ENCODE measurements at regions not wholly inside any gene's neighbourhood (a gene's known extent, or its start where the extent isn't known, plus 50 kb on each side); places are given as distances from the start of the nearest gene placed in this dataset.

DNA sequence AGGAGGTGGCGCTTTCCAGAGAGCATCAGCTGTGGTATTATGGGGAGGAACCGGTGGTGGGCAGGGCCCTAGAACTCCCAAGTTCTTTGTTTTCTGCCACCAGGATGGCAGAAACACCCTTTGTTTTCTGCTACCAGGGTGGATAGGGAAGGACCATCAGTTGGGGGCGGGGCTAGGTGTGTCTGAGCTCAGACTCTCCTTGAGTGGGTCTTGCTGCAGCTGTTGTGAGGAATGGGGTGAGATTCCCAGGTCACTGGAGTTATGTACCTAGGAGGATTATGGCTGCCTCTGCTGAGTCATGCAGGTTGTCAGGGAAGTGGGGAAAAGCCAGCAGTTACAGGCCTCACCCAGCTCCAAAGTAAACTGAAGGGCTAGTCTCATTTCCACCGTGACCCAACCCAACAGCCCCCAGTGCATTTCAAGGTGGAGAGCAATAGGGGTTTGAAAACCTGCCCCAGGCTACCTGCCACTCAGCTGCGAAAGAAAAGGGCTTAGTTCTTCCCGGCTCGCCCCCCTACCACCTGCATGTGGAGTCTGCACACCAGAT, 167.8 kb upstream of the FAM241A start:
- H3K4me2 ChIP-seq (replicated peaks; ENCODE audit: extremely low read depth, low read length, poor library complexity, severe bottlenecking): no peak overlapping the region
- TF ChIP-seq, protein P1, sequence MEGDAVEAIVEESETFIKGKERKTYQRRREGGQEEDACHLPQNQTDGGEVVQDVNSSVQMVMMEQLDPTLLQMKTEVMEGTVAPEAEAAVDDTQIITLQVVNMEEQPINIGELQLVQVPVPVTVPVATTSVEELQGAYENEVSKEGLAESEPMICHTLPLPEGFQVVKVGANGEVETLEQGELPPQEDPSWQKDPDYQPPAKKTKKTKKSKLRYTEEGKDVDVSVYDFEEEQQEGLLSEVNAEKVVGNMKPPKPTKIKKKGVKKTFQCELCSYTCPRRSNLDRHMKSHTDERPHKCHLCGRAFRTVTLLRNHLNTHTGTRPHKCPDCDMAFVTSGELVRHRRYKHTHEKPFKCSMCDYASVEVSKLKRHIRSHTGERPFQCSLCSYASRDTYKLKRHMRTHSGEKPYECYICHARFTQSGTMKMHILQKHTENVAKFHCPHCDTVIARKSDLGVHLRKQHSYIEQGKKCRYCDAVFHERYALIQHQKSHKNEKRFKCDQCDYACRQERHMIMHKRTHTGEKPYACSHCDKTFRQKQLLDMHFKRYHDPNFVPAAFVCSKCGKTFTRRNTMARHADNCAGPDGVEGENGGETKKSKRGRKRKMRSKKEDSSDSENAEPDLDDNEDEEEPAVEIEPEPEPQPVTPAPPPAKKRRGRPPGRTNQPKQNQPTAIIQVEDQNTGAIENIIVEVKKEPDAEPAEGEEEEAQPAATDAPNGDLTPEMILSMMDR (IDR thresholded peaks at IDR 0.05): no peak
- no peaks in the 10 kb centered on the region for H3K36me3 ChIP-seq (replicated peaks in 1 of 2; ENCODE audit: control insufficient read depth in 1 of 2, insufficient read depth in 2 of 2, low read length in 2 of 2)
- DNase-seq: no peak
- 94% methylated on average over 3 of the region's 7 CpGs for WGBS (ENCODE audit: insufficient coverage)
- H3K27me3 Mint-ChIP-seq (ENCODE audit: low read depth in 3 of 3): peaks cover 3 to 8% (median 7%) of the 10 kb centered on the region in 3 donors
- no peak overlapping the region for H3K4me3 ChIP-seq (replicated peaks in 1 of 3; ENCODE audit: low read depth in 2 of 3, low read length in 3 of 3)
- H3K27ac ChIP-seq (ENCODE audit: low read depth in 1 of 2, low read length in 2 of 2): no peak overlapping the region
- no peaks in the 10 kb centered on the region for H4K20me1 ChIP-seq (ENCODE audit: insufficient read depth, low read length)
- H3K4me1 ChIP-seq (ENCODE audit: control insufficient read depth in 1 of 2, insufficient read depth in 2 of 2, low read length in 2 of 2): no peaks in the 10 kb centered on the region
- no peak overlapping the region for H2AFZ ChIP-seq (ENCODE audit: insufficient read depth, low read depth, low read length, poor library complexity, severe bottlenecking)
- H3K9me3 Mint-ChIP-seq: peaks cover 2 to 16% (median 8%) of the 10 kb centered on the region in 7 donors
- intact Hi-C loops (cut with micrococcal nuclease): no loop called here
- H3K79me2 ChIP-seq (ENCODE audit: insufficient read depth, low read length): no peaks in the 10 kb centered on the region
- H3K9ac ChIP-seq (ENCODE audit: insufficient read depth, low read length, poor library complexity, severe bottlenecking): no peak overlapping the region
- H3K9me3 ChIP-seq (replicated peaks in 1 of 2; ENCODE audit: control insufficient read depth in 1 of 2, insufficient read depth in 1 of 2, low read length in 2 of 2): peaks cover 0 to 8% of the 10 kb centered on the region in 2 donors
- H3K27me3 ChIP-seq (ENCODE audit: control insufficient read depth in 2 of 2, insufficient read depth in 2 of 2, low read length in 2 of 2): no peaks in the 10 kb centered on the region
- H3K4me3 Mint-ChIP-seq: no peak overlapping the region
- H3K27ac Mint-ChIP-seq: no peak overlapping the region
- no peaks in the 10 kb centered on the region for H3K36me3 Mint-ChIP-seq
- H3K4me1 Mint-ChIP-seq: no peaks in the 10 kb centered on the region

DNA sequence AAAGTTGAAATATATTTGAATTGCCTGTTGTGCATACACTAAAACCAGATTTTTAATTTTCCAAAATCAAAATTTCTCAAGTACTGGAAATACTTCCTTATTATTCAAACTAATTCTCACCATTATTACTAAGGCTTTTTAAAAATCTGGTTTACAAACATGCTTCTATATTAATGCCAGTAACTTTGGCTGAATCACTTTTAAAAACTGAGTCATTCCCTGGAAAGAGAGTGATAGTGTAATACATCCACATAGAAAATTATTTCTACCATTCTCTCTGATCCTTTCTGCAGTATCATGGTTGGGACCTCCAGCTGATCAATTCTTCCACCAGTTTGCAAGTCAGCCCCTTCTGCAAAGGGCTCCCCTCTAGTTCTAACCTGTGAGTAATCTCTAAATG, 165.3 kb upstream of the FAM241A start:
- H4K20me1 ChIP-seq (ENCODE audit: insufficient read depth, low read length): no peaks in the 10 kb centered on the region
- H3K27me3 ChIP-seq (ENCODE audit: control insufficient read depth in 2 of 2, insufficient read depth in 2 of 2, low read length in 2 of 2): peaks cover 2 to 7% of the 10 kb centered on the region in 2 donors
- no peaks in the 10 kb centered on the region for H3K4me1 Mint-ChIP-seq
- TF ChIP-seq, protein P1 (IDR thresholded peaks at IDR 0.05): no peak
- no peak overlapping the region for H3K4me3 ChIP-seq (replicated peaks in 1 of 3; ENCODE audit: low read depth in 2 of 3, low read length in 3 of 3)
- no peak for DNase-seq
- no peak overlapping the region for H2AFZ ChIP-seq (ENCODE audit: insufficient read depth, low read depth, low read length, poor library complexity, severe bottlenecking)
- peaks cover 3 to 16% (median 11%) of the 10 kb centered on the region in 3 donors for H3K27me3 Mint-ChIP-seq (ENCODE audit: low read depth in 3 of 3)
- H3K79me2 ChIP-seq (ENCODE audit: insufficient read depth, low read length): no peaks in the 10 kb centered on the region
- H3K4me1 ChIP-seq (ENCODE audit: control insufficient read depth in 1 of 2, insufficient read depth in 2 of 2, low read length in 2 of 2): no peaks in the 10 kb centered on the region
- peaks cover under 1 to 16% (median 6%) of the 10 kb centered on the region in 7 donors for H3K9me3 Mint-ChIP-seq
- peaks cover 0 to 8% of the 10 kb centered on the region in 2 donors for H3K9me3 ChIP-seq (replicated peaks in 1 of 2; ENCODE audit: control insufficient read depth in 1 of 2, insufficient read depth in 1 of 2, low read length in 2 of 2)
- H3K27ac ChIP-seq (ENCODE audit: low read depth in 1 of 2, low read length in 2 of 2): no peak overlapping the region
- intact Hi-C loops (cut with micrococcal nuclease): no loop called here
- no peak overlapping the region for H3K27ac Mint-ChIP-seq
- no peak overlapping the region for H3K4me3 Mint-ChIP-seq
- no peaks in the 10 kb centered on the region for H3K36me3 ChIP-seq (replicated peaks in 1 of 2; ENCODE audit: control insufficient read depth in 1 of 2, insufficient read depth in 2 of 2, low read length in 2 of 2)
- no peaks in the 10 kb centered on the region for H3K36me3 Mint-ChIP-seq
- no peak overlapping the region for H3K9ac ChIP-seq (ENCODE audit: insufficient read depth, low read length, poor library complexity, severe bottlenecking)
- H3K4me2 ChIP-seq (replicated peaks; ENCODE audit: extremely low read depth, low read length, poor library complexity, severe bottlenecking): no peak overlapping the region

Measured in CD14-positive monocyte (primary cell).